T-helper 2 cell treated with Interferon-gamma antibody and Interleukin-4, amounts not matched to agents 5 μg/mL and 100 μg/mL, for 36 hours (primary cell): ENCODE measurements at regions not wholly inside any gene's neighbourhood (a gene's known extent, or its start where the extent isn't known, plus 50 kb on each side); places are given as distances from the start of the nearest gene placed in this dataset.
"Not testable (repeated sequence)": the region's sequence is repeated elsewhere in the genome, so short reads cannot be mapped to it uniquely, and the experiment has no call there.

Source experiments
- DNase-seq: peaks from one replicate; pipeline ENCODE4 v3.0.0; 2021; ENCODE audit warnings: low spot score
- H3K27ac Mint-ChIP-seq: one replicate; pipeline ENCODE4 v1.8.0; 2021; ENCODE audit warnings: mild to moderate bottlenecking, mixed read lengths
- H3K27me3 Mint-ChIP-seq: one replicate; pipeline ENCODE4 v1.8.0; 2021; ENCODE audit warnings: low read depth, mixed read lengths
- H3K36me3 Mint-ChIP-seq: one replicate; pipeline ENCODE4 v1.8.0; 2021; ENCODE audit warnings: low read depth, mixed read lengths
- H3K4me1 Mint-ChIP-seq: one replicate; pipeline ENCODE4 v1.8.0; 2021; ENCODE audit warnings: low read depth, mixed read lengths
- H3K4me3 Mint-ChIP-seq: one replicate; pipeline ENCODE4 v1.8.0; 2022; ENCODE audit warnings: mild to moderate bottlenecking, moderate library complexity, mixed read lengths
- H3K9me3 Mint-ChIP-seq: one replicate; pipeline ENCODE4 v1.8.0; 2021; ENCODE audit warnings: mixed read lengths

GRCh38 chr7:25726170-25726780 is 425.7 kb upstream of the NFE2L3 start:
- H3K27ac Mint-ChIP-seq: no peak overlapping the region
- DNase-seq: no peak
- no peaks in the 10 kb centered on the region for H3K36me3 Mint-ChIP-seq
- H3K4me3 Mint-ChIP-seq: no peak overlapping the region
- no peaks in the 10 kb centered on the region for H3K4me1 Mint-ChIP-seq
- H3K27me3 Mint-ChIP-seq: peaks cover 4% of the 10 kb centered on the region
- H3K9me3 Mint-ChIP-seq: no peaks in the 10 kb centered on the region

- Mint-ChIP-seq H3K36me3 (no peaks in the 10 kb centered on the region), H3K4me1 (no peaks in the 10 kb centered on the region), H3K4me3 (no peak overlapping the region), H3K27me3 (peaks cover 4% of the 10 kb centered on the region), H3K9me3 (no peaks in the 10 kb centered on the region), H3K27ac (no peak overlapping the region)
- no peak for DNase-seq
These were observed 425.2 kb upstream of the NFE2L3 start for GRCh38 chr7:25726781-25727311.

DNA sequence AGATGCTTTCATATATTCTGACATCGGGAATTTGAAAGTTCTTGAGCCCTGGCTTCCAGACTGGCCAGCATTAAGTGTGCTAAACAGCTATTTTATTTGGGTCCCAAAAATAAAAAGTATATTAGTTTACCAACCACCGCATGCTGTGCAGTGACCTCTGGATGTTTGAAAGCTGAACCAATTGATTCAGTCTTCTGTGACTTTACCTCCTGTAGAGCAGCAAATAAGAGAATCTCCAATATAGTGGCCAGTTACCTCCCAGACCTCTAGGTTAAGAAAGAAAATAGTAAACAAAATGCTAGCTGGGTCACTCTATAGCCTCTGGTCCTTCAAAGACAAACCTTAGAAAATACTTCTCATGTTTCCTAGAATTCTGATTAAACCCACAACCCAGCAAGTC is 424.6 kb upstream of the NFE2L3 start:
- H3K4me3 Mint-ChIP-seq: no peak overlapping the region
- H3K27me3 Mint-ChIP-seq: peaks cover 4% of the 10 kb centered on the region
- no peak for DNase-seq
- no peaks in the 10 kb centered on the region for H3K36me3 Mint-ChIP-seq
- H3K27ac Mint-ChIP-seq: no peak overlapping the region
- no peaks in the 10 kb centered on the region for H3K9me3 Mint-ChIP-seq
- no peaks in the 10 kb centered on the region for H3K4me1 Mint-ChIP-seq

DNA sequence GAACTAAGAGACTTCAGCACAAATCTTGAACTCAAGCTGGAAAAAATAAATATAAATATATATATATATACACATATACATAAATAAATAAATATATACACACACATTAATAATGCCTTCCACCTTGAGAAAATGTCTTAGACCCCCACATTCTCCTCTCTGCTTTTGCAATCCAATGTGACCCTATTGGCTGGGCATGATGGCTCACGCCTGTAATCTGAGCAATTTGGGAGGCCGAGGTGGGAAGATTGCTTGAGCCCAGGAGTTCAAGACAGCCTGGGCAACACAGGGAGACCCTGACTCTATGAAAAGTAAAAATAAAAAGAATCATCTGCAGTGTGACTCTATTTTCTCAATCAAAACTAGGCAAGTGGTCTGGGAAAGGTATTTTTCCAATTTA is 424.1 kb upstream of the NFE2L3 start:
- Mint-ChIP-seq H3K4me1 (no peaks in the 10 kb centered on the region), H3K27ac (no peak overlapping the region), H3K36me3 (no peaks in the 10 kb centered on the region), H3K4me3 (no peak overlapping the region), H3K27me3 (peaks cover 4% of the 10 kb centered on the region), H3K9me3 (no peaks in the 10 kb centered on the region)
- DNase-seq: no peak

GRCh38 chr7:25731068-25731845 is 420.7 kb upstream of the NFE2L3 start:
- Mint-ChIP-seq H3K27me3 (peaks cover 6% of the 10 kb centered on the region), H3K9me3 (no peaks in the 10 kb centered on the region), H3K27ac (no peak overlapping the region), H3K4me1 (no peaks in the 10 kb centered on the region), H3K4me3 (no peak overlapping the region), H3K36me3 (no peaks in the 10 kb centered on the region)
- no peak for DNase-seq

DNA sequence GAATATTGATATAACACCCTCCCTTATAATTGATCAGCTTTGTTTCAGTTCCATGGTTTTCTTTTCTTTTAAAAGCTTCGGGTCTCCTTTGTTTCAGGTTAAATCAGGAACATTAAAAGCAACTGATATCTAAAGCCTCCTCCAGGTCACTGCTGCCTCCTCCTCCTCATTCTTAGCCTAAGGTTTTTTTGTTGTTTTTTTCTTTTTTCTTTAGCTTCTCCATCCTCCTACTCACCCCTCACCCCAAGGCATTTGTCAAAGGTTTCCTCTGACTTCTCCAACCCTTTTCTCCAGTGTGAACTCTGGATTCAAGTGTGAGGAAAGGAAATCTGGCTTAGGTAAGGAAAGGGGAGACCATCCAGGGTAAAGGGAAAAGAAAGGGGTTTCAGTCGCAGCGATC is 420.2 kb upstream of the NFE2L3 start:
- Mint-ChIP-seq H3K4me3 (no peak overlapping the region), H3K27ac (no peak overlapping the region), H3K9me3 (no peaks in the 10 kb centered on the region), H3K4me1 (no peaks in the 10 kb centered on the region), H3K27me3 (peaks cover 5% of the 10 kb centered on the region), H3K36me3 (no peaks in the 10 kb centered on the region)
- no peak for DNase-seq

- no peaks in the 10 kb centered on the region for H3K36me3 Mint-ChIP-seq
- H3K9me3 Mint-ChIP-seq: no peaks in the 10 kb centered on the region
- peaks cover 5% of the 10 kb centered on the region for H3K27me3 Mint-ChIP-seq
- DNase-seq: no peak
- H3K4me3 Mint-ChIP-seq: no peak overlapping the region
- H3K27ac Mint-ChIP-seq: no peak overlapping the region
- H3K4me1 Mint-ChIP-seq: no peaks in the 10 kb centered on the region
These were observed 419.2 kb upstream of the NFE2L3 start for GRCh38 chr7:25732766-25733217.

- Mint-ChIP-seq H3K4me3 (no peak overlapping the region), H3K9me3 (no peaks in the 10 kb centered on the region), H3K27me3 (peaks cover 5% of the 10 kb centered on the region), H3K36me3 (no peaks in the 10 kb centered on the region), H3K27ac (no peak overlapping the region), H3K4me1 (no peaks in the 10 kb centered on the region)
- no peak for DNase-seq
These were observed 416.2 kb upstream of the NFE2L3 start for GRCh38 chr7:25735674-25736242.

- no peak for DNase-seq
- Mint-ChIP-seq H3K9me3 (no peaks in the 10 kb centered on the region), H3K27me3 (peaks cover 5% of the 10 kb centered on the region), H3K27ac (no peak overlapping the region), H3K4me3 (no peak overlapping the region), H3K4me1 (no peaks in the 10 kb centered on the region), H3K36me3 (no peaks in the 10 kb centered on the region)
These were observed 413.5 kb upstream of the NFE2L3 start for GRCh38 chr7:25738528-25738927.

GRCh38 chr7:25739143-25739542 is 412.9 kb upstream of the NFE2L3 start:
- Mint-ChIP-seq H3K36me3 (no peaks in the 10 kb centered on the region), H3K4me3 (no peak overlapping the region), H3K9me3 (no peaks in the 10 kb centered on the region), H3K4me1 (no peaks in the 10 kb centered on the region), H3K27ac (no peak overlapping the region), H3K27me3 (peaks cover 5% of the 10 kb centered on the region)
- no peak for DNase-seq

GRCh38 chr7:25742316-25742715 is 409.7 kb upstream of the NFE2L3 start:
- DNase-seq: no peak
- H3K4me3 Mint-ChIP-seq: no peak overlapping the region
- H3K36me3 Mint-ChIP-seq: no peaks in the 10 kb centered on the region
- no peak overlapping the region for H3K27ac Mint-ChIP-seq
- H3K9me3 Mint-ChIP-seq: no peaks in the 10 kb centered on the region
- no peaks in the 10 kb centered on the region for H3K27me3 Mint-ChIP-seq
- no peaks in the 10 kb centered on the region for H3K4me1 Mint-ChIP-seq

DNA sequence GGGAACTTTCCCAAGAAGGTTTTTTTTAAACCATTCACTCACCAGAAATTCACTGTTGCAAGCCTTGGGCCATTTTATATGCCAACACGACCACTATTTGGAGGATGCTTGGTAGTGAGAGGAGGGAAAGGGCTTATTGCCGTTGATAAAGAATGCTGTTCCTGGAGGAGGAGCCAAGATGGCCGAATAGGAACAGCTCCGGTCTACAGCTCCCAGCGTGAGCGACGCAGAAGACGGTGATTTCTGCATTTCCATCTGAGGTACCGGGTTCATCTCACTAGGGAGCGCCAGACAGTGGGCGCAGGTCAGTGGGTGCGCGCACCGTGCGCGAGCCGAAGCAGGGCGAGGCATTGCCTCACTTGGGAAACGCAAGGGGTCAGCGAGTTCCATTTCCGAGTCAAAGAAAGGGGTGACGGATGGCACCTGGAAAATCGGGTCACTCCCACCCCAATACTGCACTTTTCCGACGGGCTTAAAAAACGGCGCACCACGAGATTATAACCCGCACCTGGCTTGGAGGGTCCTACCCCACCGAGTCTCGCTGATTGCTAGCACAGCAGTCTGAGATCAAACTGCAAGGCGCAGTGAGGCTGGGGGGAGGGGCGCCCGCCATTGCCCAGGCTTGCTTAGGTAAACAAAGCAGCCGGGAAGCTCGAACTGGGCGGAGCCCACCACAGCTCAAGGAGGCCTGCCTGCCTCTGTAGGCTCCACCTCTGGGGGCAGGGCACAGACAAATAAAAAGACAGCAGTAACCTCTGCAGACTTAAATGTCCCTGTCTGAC is 408.1 kb upstream of the NFE2L3 start:
- DNase-seq, H3K4me1 Mint-ChIP-seq, H3K36me3 Mint-ChIP-seq, H3K4me3 Mint-ChIP-seq, H3K27ac Mint-ChIP-seq, H3K9me3 Mint-ChIP-seq, H3K27me3 Mint-ChIP-seq: not testable (repeated sequence)

- no peak for DNase-seq
- no peak overlapping the region for H3K27ac Mint-ChIP-seq
- no peak overlapping the region for H3K4me3 Mint-ChIP-seq
- no peaks in the 10 kb centered on the region for H3K9me3 Mint-ChIP-seq
- no peaks in the 10 kb centered on the region for H3K36me3 Mint-ChIP-seq
- H3K27me3 Mint-ChIP-seq: peaks cover 2% of the 10 kb centered on the region
- no peaks in the 10 kb centered on the region for H3K4me1 Mint-ChIP-seq
These were observed 401.1 kb upstream of the NFE2L3 start for GRCh38 chr7:25750744-25751508.
